HG02763 (cell line): ENCODE measurements at regions not wholly inside any gene's neighbourhood (a gene's known extent, or its start where the extent isn't known, plus 50 kb on each side); places are given as distances from the start of the nearest gene placed in this dataset.

Experiments
- ATAC-seq: cut with Tn5 transposase; IDR thresholded peaks from one replicate; pipeline ENCODE4 v1.9.1; 2021; ENCODE audit warnings: mild to moderate bottlenecking, moderate library complexity; ENCODE audit not compliant: unreplicated experiment

DNA sequence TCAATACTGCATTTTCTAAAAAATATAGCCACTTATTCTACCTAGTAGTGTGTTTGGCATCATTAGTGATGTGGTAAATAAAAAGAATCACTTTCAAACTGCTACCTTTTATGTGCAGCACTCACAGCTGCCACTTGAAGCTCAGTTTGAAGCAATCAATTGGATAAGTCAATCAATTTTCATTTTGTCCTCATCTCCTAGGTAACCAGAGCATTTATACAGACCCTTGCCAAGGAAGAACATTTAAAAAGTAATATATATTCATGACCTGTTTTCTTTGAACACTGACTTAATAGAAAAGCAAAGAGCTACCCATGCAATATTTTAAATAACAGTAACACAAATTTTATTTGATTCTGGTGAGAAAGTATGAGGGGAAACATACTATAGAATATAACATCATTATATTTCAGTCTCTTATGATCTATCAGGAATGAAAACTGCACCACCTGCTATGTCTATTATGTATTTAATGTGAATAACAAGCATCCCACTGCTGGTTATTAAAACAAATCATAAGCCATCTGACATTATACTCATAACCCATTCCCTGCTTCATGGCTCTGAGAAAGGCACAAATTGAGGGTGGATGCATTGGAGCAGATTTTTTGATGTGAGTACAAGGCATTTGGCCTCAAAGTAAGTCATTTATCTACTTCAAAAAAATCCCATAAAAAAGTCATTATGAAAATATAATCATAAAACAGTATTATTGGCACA is 168.4 kb upstream of the C21orf91 start:
- ATAC-seq = no peak

DNA sequence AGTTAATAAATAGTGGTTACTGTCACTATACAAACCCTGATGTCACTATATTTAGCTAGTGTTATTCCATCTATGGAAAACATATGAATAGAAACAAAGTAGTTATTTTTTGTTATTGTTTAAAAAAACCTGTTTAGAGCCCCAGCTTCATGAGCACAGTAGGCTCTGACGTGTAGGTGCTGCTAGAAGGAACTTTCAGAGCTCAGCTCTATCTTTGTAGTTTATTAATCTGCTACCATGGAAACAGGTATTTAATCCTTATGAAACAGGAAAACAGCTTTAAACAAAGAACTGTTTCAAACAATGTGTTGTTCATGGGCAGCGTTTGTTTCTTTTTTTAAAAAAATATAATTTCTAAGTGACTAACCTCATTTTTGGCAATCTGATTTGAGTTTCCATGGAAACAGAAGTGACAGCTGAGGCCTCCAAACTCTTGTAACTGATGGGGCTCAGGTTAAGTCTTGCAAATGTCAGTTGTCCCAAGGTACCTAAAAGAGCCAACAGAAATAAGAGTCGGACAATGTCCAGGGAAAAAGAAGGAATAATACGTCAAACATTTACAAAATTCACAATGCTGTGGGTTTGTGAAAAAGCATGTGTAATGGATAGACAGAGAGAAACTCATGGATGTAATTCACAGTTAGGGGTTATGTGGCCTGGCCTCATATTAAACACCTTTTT is 162.0 kb upstream of the C21orf91 start:
- ATAC-seq = no peak

DNA sequence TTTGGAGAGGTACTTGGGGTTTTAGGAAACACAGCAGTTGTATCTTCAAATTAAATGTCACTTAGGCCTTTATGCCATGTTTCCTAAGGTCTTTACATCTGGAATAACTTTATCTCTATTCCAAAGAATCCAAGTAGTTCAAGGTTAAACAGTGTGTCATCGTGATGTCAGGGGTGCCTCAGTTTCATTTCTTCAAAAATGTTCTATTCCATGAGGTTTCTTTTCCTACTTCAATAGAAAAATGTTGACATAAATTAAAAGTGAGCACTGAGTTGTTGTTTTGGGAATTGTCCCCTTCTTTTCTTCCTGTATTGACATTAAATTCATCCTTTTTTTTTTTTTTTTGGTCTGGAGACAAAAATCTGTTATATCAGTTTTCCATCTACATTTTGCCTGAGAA is 160.6 kb upstream of the C21orf91 start:
- no peak for ATAC-seq

DNA sequence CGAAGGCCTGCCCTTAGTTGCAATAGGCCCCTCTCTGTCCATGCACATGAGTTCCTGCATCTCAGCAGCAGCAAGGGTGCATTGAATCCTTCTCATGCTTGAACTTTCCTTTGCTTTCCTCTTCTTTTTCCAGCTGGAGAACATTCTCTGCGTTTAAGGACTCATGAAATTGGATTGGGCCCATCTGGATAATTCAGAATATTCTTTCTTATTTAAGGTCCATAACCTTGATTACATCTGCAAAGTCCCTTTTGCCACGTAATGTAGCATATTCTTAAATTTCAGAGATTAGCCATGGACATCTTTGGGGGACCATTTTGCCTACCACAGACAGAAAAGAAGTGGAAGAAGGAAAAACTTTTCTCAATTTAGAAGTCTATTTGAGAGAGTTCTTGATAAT is 159.7 kb upstream of the C21orf91 start:
- ATAC-seq = no peak

DNA sequence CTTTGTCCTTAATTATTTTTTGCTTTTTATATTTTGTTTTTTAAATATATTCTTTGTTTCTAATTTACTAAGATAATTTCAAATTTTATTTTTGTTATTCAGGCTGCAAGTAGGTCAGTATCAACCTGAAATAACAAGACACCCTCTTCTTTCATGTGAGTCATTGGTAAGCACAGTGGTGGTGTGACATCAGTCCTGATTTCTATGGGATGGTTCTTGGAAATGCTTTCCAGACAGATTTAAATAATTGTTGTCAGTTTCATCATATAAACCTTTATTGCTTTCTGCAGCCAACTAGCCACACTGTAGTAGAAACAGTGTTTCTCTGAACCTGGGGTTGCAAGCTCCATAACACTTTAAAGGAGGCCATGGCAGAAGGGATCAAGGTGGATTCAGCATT is 157.5 kb upstream of the C21orf91 start:
- ATAC-seq = no peak

DNA sequence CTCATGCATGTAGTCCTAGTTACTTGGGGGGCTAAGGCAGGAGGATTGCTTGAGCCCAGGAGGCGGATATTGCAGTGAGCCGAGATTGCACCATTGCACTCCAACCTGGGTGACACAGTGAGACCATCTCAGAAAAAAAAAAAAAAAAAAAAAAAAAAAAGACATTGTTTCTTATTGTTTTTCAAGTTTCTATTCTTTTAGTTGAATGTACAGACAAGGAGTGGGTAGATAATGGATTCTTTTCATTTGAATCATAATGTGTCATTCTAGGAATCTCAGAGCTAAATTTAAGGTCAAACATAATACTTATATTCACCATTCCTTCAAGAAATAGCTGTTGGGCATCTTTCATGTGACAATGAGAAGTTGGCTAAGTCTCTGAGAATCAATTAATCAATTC is 157.0 kb upstream of the C21orf91 start:
- no peak for ATAC-seq

DNA sequence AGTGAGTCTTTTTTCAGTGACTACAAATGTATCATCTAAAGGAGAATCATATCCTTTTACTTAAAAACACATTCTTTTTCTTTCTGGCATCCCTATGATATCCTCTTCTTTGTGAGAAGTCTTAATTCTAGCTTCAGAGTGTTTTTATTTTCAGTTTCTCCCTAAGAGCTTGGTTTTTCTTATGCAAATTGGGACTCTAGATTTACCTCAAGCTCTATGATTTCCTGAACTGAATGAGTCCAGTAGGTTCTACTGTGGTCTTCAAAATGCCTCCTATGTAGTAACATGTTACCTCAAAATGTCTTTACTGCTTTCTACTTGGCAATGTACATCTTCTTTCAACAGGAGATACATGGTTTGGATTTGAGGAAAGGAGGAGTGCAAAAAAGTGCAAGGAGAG is 148.2 kb upstream of the C21orf91 start:
- ATAC-seq = no peak

DNA sequence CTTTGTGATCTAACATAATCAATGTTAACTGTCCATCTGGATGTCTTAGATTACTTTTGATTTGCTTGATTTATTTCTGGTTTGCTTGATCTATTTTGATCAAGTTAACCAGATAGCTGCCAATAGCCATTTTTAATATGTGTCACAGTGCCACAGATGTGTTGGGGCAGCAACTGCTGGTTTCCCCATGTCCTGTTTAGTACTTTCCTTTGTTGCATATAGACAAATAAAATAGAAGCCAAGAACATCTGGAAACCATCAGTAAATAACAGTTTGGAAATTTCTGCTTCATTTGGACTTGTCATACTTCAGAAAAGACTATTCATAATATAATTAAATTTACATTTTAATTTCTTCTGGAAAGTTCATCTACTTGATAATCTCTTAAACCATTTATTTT is 145.6 kb upstream of the C21orf91 start:
- ATAC-seq = no peak

DNA sequence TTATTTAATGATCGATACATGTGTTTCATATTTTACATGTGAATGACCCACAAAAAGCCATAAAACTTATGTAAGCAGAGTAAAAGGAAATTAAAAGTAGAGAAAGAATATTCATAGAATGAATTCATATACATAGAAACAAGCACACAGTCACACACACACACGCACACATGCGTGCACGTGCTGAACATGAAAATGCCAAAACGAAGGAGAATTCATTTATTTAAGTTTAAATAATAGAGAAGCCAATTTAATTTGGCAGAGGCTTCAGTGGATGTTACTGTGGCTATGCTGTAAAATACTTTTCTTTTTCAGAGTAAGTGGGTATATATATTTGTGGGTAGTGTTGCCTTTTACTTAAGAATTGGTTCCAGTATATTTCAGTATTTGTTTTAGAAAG is 145.0 kb upstream of the C21orf91 start:
- no peak for ATAC-seq

DNA sequence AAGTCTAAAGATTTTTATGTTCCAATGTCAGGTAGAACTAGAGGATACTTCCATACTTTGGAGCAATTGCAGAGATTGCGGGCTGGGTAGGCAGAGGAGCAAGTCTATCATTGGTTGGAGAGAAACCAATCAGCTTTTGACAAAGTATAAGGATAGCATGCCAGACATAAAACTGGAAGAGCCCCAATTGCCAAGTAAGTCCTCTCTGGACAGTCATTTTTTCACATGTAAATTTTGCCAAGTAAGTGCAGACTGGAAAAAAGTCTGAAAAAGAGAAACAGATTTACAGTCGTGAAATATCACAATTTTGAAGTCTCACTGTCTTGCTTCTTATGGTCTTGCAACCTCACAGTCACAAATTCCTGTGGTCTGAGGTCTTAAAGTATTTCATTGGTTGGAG is 131.4 kb upstream of the C21orf91 start:
- ATAC-seq = no peak

DNA sequence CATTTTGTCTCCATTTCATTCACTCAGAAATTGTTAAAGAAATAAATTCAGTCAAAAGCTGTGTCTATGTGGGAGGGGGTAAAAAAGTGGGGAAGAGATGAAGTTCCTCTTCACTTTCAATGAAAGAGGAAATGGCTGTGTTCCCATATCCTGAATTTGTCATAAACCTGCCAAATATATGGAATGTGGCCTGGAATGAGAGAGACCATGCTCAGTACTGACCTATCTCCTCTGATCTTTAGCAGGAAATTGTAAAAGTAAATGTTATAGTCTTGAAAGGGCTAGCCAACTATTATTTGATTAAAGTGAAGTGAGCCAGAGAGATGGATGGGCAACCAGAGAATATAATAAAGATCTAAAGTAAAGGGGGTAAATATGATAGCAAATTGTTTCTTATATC is 130.3 kb upstream of the C21orf91 start:
- ATAC-seq = no peak

DNA sequence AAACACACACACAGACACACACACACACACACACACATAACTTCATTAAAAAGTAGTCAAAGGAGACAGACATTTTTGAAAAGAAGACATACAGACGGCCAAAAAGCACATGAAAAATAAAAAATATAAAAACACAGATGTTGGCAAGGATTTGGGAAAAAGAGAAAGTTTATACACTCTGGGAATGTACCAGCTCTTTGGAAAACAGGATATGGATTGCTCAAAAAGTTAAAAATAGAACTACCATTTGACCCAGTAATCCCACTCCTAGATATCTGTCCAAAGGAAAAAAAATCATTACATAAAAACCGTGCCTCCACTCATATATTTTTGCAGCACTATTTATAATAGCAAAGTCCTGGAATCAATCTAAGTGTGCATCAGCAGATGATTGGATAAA is 128.4 kb upstream of the C21orf91 start:
- ATAC-seq = no peak

DNA sequence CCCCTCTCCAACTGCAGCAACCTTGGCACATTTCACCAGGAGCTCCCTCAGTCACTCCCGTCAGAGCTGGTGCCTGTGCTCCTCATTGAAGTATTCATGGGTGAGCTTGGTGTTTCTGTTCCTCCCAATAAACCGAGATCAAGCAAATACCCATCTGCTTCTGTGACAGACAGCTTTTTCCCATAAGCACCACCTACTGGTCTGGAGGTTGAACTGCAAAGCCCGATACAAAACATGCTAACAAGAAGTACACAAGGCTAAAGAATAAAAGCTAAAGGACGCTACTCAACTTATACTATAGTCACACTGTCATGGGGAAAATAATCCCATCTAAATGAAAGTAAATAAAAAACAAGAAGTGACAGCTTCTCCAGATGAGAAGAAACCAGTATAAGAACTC is 111.9 kb upstream of the C21orf91 start:
- peak; percentile 60 for ATAC-seq

DNA sequence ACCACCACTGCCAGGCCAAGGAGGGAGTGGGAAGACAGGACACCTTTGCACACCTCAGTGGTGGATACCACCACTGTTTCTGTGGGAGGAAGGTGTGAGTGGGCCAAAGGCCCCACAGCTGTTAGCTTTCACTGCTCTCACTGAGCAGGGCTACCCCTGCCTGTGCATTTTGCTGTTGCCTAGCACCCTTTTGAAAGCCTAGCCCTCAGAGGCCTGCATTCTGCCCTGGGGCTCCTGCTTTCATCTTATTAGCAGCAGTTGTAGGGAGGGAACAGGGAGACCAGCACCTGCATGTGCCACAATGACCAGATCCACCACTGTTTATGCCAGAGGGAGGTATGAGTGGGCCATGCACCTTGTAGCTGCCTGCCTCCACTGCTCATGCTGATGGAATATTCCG is 110.9 kb upstream of the C21orf91 start:
- no peak for ATAC-seq

DNA sequence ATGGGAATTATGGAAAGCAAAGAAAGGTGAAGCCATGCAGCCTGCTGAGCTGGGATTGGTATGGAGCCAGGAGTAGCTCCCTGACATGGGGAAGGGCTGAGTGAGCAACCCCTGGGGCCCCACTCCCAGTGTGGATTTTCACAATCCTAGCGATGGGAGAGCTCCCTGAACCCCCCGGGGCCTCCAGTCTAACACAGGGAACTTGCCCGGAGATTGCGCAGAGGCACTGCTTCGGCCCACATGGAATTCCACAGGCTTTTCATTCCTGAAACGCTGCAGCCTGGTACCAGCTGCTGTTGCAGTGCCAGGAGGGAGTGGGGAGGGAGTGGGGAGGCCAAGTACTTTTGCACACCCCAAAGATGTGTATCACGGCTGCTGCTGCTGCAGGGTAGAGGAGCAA is 110.4 kb upstream of the C21orf91 start:
- ATAC-seq = no peak

DNA sequence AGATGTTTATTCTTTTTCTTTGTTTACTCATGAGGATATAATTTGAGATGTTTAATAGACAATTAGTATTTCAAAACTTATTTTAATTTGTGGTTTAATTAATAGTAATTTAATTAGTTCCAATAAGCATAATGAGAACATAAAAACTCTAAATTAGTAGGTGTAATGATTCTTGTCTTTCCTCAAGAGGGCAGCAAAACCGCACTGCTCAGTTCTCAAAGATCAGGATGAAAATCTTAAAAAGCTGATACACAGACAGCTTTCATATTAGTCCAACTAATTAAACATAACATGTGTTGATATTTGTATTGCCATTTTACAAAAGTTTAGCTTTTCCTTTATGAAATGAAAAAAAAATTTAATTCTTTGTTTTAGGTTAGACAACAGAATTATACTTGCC is 106.7 kb upstream of the C21orf91 start:
- ATAC-seq = no peak

DNA sequence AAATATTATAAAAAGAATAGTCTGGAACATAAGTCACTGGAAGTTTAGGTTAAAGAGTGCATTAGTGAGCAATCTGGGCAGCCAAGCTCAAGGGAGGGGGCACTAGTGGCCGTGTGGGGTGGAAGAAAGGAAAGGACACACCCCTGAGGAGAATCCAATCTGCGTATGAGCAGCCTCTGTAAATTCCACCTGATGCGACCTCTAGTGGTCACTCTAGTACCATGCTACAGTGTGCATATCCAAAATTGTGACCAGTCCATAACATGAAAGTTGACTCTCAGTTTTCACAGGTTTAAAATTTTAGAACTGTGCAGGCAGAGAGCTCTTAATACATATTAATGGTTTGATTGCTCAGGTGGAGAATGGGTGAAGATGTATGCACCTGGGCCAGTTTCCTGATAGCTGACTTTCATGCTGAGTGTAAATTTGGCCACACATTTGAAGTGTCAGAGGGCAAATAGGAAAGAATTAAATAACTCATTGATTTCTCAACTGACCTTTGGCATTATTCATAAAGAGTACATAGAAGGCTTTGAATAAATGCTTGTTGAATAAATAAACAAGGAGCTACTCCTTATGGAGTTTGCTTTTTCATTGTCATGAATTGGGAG is 105.9 kb upstream of the C21orf91 start:
- ATAC-seq = peak; percentile 92

DNA sequence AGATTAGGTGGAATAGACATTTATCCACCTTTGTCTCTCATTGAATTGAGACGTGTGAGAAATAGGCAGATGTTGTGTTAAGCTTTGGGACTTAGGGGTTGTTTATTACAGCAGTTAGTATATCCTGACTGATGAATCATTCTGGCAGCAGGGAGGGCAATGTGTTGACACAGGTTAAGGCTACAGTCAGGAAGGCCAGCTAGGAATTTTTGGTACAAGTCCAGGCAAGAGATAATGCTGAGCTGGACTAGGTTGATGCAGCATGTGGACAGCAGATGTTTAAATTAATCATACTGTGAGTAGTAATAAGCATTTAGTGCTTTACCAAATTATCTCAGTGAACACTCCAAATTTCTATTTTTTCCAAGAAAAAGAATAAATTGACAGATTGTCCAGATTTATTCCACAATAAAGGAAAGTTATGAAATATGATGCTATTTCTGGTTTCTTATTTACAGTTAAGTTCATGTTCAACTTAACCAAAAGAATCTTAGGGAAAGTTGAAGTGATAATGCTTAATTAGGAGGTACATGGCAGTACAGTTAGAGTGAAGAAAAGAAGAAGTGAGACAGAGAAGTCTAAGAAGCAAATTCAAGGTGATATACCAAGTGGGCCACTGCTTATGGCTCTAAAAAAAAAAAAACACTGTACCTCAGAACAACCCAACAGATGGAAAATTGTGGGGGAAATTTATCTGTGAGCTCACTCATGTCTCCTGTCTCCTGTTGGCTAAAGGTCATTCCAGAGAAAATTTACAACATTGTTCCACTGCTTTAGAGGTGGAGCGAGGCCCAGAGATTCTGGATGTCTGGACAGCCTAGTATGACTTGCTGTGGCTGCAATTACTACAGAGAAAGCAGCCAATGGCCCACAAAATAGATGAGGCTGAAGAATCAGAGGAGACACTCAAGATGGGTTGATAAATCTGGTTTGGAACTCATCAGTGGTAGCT is 102.7 kb upstream of the C21orf91 start:
- no peak for ATAC-seq

DNA sequence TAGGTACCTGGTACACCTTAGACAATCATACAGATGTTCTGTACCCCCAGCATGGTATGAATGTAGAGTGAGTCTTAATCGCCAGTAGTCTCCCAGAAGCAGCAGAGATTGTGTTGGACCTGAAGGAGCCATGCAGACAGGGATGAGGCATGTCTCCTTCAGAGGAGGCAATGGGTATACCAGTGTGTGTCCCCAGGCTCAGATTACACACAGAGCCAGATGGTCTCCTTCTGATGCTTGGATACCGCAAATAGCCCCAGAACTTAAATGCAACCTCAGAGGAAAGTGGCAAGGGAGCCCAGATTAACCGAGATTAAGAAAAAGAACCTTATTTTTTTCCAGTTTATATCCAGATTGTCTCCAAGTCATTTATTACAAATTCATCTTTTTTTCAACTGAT is 96.8 kb upstream of the C21orf91 start:
- ATAC-seq = no peak

DNA sequence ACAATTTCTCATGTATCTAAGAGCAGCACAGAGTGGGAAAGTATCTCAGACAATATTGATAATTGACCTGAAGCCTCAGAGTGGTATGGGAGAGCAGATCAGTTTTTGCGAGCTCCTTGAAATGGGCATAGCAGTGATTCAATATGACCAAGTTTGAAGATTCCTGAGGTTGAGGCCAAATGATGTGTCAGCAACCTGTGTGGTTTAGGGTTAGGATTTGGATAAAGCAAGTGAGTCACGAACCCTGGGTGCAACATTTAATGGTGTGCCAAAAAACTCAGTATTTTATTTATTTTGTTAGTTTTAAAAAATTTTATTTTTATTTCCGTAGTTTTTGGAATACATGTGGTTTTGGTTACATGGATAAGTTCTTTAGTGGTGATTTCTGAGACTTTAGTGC is 92.5 kb upstream of the C21orf91 start:
- ATAC-seq = no peak

DNA sequence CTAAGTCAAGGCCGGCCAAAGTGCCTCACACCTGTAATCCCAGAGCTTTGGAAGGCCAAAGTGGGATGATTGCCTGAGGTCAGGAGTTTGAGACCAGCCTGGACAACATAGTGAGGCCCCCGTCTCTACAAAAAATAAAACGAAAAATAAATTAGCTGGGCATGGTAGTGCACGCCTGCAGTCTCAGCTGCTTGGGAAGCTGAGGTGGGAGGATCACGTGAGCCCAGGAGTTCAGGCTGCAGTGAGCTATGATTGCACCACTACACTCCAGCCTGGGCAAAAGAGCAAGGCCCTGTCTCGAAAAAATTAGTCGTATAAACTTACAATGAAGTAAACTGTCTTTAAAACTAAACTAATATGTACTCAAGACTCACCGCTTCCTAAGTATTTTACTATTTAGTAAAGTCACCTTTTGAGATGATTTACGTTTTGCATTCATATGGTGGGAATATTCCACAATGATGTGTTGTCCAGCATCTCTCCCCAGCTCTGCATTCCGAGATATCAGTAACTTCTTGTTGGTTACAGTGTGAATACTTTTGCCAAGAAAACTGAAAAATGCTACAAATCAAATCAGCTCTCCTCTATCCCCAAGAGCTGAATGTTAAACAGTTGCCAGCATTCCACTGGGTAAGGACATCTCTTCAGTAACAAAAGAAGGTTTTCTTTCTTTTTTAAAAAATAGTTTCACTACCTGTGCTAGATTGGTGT is 84.9 kb upstream of the C21orf91 start:
- ATAC-seq = no peak
